ENCODE measurements at regions not wholly inside any gene's neighbourhood (a gene's known extent, or its start where the extent isn't known, plus 50 kb on each side); places are given as distances from the start of the nearest gene placed in this dataset.
"Not testable (repeated sequence)": the region's sequence is repeated elsewhere in the genome, so short reads cannot be mapped to it uniquely, and the experiment has no call there.

GRCh38 chrX:25742334-25742733 lies 395.8 kb upstream of the MAGEB18 start:
- no peak for TF ChIP-seq CTCF (conservative IDR thresholded peaks at IDR 0.05)
- no peak overlapping the region for H3K27ac ChIP-seq

GRCh38 chrX:25754399-25754798 lies 383.7 kb upstream of the MAGEB18 start:
- H3K27ac ChIP-seq, result no peak overlapping the region
- no peak for TF ChIP-seq CTCF (conservative IDR thresholded peaks at IDR 0.05)

GRCh38 chrX:25755194-25755593 lies 382.9 kb upstream of the MAGEB18 start:
- TF ChIP-seq CTCF (conservative IDR thresholded peaks at IDR 0.05), result no peak
- H3K27ac ChIP-seq, result no peak overlapping the region

- no peak overlapping the region for H3K27ac ChIP-seq
- no peak for TF ChIP-seq CTCF (conservative IDR thresholded peaks at IDR 0.05)
Observed at GRCh38 chrX:25762656-25763055, 375.5 kb upstream of the MAGEB18 start.

GRCh38 chrX:25771853-25772252 lies 366.3 kb upstream of the MAGEB18 start:
- not testable (repeated sequence) for H3K27ac ChIP-seq

GRCh38 chrX:25797796-25798195 lies 340.3 kb upstream of the MAGEB18 start:
- not testable (repeated sequence) for H3K27ac ChIP-seq

GRCh38 chrX:25805744-25806143 lies 332.4 kb upstream of the MAGEB18 start:
- no peak overlapping the region for H3K27ac ChIP-seq
- TF ChIP-seq CTCF (conservative IDR thresholded peaks at IDR 0.05), result no peak

GRCh38 chrX:25807022-25807421 lies 331.1 kb upstream of the MAGEB18 start:
- H3K27ac ChIP-seq, result no peak overlapping the region
- no peak for TF ChIP-seq CTCF (conservative IDR thresholded peaks at IDR 0.05)

- no peak for TF ChIP-seq CTCF (conservative IDR thresholded peaks at IDR 0.05)
- H3K27ac ChIP-seq, result no peak overlapping the region
Observed at GRCh38 chrX:25810202-25810601, 327.9 kb upstream of the MAGEB18 start.

Data from VCaP (cell line).